Kidney epithelial cell (primary cell): ENCODE measurements at regions not wholly inside any gene's neighbourhood (a gene's known extent, or its start where the extent isn't known, plus 50 kb on each side); places are given as distances from the start of the nearest gene placed in this dataset.

Source experiments
- DNase-seq: peaks from one replicate; pipeline ENCODE4 v3.0.0-alpha.2; 2010; ENCODE audit warnings: low read depth
- H3K27me3 ChIP-seq: 2 replicates; pipeline ENCODE4 v1.6.0; 2011; ENCODE audit warnings: low read length; ENCODE audit not compliant: control insufficient read depth, insufficient read depth
- H3K36me3 ChIP-seq: 2 replicates; pipeline ENCODE4 v1.5.1; 2011; ENCODE audit warnings: low read length; ENCODE audit not compliant: control insufficient read depth, insufficient read depth
- H3K4me3 ChIP-seq: 2 replicates; pipeline ENCODE4 v1.5.1; 2011; ENCODE audit warnings: low read depth, mild to moderate bottlenecking, control low read depth, low read length
- TF ChIP-seq, protein P1 (sequence below): IDR thresholded peaks from 2 replicates; pipeline ENCODE4 v1.5.1; 2011; ENCODE audit warnings: mild to moderate bottlenecking, moderate library complexity, low read length, control low read depth, inconsistent platforms; ENCODE audit not compliant: insufficient read depth, poor library complexity, severe bottlenecking

DNA sequence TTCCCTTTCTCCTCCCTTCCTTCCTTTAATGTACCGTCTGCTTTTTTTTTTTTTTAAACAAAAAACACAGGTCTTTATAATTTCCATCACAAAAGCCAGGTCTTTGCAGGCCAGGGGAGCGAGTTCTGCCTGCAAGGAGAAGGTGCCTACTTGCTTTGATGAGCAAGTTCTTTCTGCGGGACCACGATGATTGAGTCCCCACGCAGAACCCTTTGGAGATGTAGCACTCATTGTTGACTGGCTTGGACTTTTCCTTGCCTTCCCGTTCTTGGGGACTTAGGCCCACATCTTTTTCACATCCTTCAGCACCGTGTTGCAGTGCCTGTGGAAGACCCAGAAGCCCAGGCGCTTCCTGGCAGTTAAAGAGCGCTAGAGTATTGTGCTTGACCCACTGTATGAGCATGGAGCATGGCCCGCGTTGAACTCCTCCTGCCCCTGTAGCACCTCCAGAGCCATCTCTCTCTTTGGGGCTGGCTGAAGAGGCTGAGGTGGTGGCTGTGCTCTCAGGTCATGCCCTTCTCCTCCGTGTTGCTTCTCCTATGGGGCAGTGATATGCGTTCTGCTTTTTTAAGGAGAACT lies 177.6 kb downstream of the EXOC5 start:
- Histone ChIP-seq H3K4me3 (no peak overlapping the region), H3K36me3 (no peaks in the 10 kb centered on the region), H3K27me3 (peaks cover 2% of the 10 kb centered on the region)
- TF ChIP-seq, protein P1, sequence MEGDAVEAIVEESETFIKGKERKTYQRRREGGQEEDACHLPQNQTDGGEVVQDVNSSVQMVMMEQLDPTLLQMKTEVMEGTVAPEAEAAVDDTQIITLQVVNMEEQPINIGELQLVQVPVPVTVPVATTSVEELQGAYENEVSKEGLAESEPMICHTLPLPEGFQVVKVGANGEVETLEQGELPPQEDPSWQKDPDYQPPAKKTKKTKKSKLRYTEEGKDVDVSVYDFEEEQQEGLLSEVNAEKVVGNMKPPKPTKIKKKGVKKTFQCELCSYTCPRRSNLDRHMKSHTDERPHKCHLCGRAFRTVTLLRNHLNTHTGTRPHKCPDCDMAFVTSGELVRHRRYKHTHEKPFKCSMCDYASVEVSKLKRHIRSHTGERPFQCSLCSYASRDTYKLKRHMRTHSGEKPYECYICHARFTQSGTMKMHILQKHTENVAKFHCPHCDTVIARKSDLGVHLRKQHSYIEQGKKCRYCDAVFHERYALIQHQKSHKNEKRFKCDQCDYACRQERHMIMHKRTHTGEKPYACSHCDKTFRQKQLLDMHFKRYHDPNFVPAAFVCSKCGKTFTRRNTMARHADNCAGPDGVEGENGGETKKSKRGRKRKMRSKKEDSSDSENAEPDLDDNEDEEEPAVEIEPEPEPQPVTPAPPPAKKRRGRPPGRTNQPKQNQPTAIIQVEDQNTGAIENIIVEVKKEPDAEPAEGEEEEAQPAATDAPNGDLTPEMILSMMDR: no peak
- DNase-seq: no peak

DNA sequence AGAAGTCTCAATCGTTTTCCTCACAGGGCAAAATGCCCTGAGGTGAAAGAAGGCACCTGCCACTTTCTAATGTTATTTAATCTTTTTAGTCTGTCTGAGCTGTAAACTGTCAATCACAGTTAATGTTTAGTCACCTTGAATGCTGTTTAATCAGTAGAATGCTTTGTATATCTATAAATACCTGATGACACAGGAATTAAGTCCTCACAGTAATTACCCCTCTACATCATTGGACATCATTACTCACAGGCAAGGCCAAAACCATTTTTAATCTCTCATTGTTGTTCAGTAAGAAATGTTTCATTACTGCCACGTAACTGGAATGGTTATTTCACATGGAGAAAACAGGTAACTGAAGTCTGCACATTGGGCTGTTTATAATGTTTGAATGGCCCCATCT lies 178.8 kb downstream of the EXOC5 start:
- DNase-seq: no peak
- H3K36me3 ChIP-seq: no peaks in the 10 kb centered on the region
- TF ChIP-seq, protein P1: no peak
- H3K27me3 ChIP-seq: peaks cover 2% of the 10 kb centered on the region
- no peak overlapping the region for H3K4me3 ChIP-seq

GRCh38 chr14:57087841-57088240 lies 180.9 kb downstream of the EXOC5 start:
- no peak overlapping the region for H3K4me3 ChIP-seq

DNA sequence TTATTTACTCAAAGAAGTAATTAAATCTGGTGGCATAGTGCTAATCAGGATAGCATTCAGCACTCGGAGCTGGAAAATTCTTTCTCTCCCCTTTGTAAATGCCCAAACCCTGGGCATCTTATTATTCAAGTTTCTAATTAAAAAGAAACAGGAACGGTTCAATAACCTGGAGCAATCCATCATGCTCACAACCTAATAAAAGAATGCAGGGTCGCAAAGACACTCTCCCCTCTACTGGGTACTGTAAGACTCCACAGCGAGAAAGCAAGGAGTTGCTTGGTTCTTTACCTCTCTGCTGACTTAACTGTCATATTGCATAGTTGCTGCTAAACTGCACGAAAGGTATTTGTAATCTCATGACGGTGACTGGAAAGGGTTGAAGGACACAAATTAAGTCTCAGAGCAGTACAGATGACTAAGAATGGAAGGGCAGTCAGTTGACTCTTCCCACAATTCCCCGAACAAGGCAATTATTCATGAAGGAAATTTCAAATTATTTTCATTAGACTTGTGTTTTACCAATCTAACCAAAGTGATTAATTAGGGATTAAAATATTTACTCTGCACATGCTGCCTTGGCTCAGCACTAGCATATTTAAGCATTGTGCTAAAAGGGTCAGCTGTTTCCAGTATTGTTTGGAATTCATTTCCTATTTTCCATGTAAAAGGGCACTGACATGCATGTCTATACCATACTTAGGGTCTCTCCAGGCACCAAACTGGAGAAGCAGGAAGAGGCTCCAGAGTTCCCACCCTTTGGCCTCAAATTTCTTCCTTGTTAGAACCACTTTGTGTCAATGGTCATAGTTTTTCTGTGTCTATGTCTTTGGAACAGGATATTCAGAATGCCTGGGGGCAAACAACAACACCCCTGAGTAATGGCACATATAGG lies 182.2 kb downstream of the EXOC5 start:
- TF ChIP-seq, protein P1: no peak
- no peak for DNase-seq
- Histone ChIP-seq H3K27me3 (peaks cover 2% of the 10 kb centered on the region), H3K36me3 (no peaks in the 10 kb centered on the region), H3K4me3 (no peak overlapping the region)

More at GRCh38 chr14:57087841-57088240, 180.9 kb downstream of the EXOC5 start:
- no peaks in the 10 kb centered on the region for H3K36me3 ChIP-seq
- peaks cover 2% of the 10 kb centered on the region for H3K27me3 ChIP-seq
- TF ChIP-seq, protein P1: no peak
- no peak for DNase-seq

GRCh38 chr14:57085801-57086200 lies 182.9 kb downstream of the EXOC5 start:
- no peak for DNase-seq
- Histone ChIP-seq H3K4me3 (no peak overlapping the region), H3K36me3 (no peaks in the 10 kb centered on the region), H3K27me3 (no peaks in the 10 kb centered on the region)
- TF ChIP-seq, protein P1: no peak

- no peaks in the 10 kb centered on the region for H3K27me3 ChIP-seq
- TF ChIP-seq, protein P1: no peak
- H3K4me3 ChIP-seq: no peak overlapping the region
- DNase-seq: no peak
- H3K36me3 ChIP-seq: no peaks in the 10 kb centered on the region
Observed at GRCh38 chr14:57085043-57085442, 183.7 kb downstream of the EXOC5 start.
